HG03066 (cell line): ENCODE measurements at regions not wholly inside any gene's neighbourhood (a gene's known extent, or its start where the extent isn't known, plus 50 kb on each side); places are given as distances from the start of the nearest gene placed in this dataset.

ENCODE experiments used
- ATAC-seq: cut with Tn5 transposase; IDR thresholded peaks from one replicate; pipeline ENCODE4 v1.9.1; 2021; ENCODE audit warnings: low read depth; ENCODE audit not compliant: unreplicated experiment

DNA sequence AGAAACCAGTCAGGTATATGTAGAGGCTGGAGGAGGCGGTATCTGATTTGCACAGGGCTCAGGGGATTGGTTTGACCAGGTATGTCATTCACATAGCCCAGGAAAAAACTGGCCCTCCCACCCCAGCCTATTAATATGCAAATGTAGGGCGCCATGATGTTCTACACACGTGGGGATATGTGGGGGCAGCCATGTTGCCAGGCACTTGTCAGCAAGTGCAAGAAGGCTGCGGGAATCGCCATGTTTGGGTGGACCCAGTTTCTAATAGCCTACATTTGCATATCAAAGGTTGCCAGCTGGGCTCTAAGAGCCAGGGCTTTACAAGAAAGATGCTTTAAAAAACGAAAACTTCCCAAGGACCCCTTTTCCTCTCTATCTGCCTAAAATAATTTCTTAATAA lies 335.1 kb downstream of the SMARCA1 start:
- ATAC-seq = no peak

DNA sequence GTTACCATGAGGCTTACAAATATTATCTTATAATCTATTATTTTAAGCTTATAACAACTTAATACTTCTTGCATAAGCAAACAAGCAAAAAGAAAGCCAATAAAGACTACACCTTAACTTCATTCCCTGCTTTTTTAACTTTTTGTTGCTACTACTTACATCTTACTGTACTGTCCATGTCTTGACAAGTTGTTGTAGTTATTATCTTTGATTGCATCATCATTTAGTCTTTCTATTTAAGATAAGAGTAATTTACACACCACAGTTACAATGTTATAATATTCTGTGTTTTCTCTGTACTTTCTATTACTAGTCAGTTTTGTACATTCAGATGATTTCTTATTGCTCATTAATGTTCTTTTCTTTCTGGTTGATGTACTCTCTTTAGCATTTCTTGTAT lies 346.6 kb downstream of the SMARCA1 start:
- ATAC-seq = no peak

DNA sequence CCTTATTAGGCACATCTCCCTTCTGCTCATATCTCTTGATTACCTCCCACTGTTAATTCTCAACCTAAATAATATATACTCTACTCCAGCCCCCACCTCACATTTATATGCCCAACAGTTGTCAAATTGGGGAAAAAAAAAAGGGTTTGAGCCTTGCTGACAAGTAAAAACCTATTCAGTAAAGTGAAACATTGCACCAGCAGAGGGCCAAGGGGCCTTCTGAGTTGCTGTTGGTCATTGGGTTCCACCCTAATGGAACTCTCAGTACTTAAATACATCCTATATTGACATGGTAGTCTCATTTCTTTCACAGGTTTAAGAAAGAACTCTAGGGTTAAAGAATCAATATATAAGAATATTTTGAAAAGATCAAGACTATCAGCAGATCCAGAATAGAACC lies 362.2 kb downstream of the SMARCA1 start:
- ATAC-seq = no peak

GRCh38 chrX:129158505-129158904 lies 364.8 kb downstream of the SMARCA1 start:
- ATAC-seq = no peak

- no peak for ATAC-seq
Measured at GRCh38 chrX:129145840-129146272, 377.4 kb downstream of the SMARCA1 start.

DNA sequence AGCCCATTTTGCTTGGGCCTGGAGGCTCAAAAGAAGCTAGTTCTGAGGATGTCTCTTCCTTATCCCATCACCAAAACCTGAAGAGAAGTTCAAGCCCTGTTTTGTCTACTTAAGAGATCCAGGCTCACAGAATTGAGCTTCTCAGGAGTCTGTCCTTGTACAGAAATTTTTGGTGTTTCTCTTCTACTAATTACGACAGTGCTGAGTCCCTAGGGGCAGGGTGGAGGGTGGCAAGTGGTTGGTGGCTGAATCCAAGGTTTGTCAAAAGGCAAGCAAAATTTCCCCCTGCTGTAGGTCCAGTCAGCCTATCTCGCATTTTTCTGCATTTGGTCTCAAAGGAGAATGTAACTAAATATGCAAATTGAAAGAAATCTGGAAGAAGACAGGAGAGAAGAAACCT lies 377.9 kb downstream of the SMARCA1 start:
- no peak for ATAC-seq

DNA sequence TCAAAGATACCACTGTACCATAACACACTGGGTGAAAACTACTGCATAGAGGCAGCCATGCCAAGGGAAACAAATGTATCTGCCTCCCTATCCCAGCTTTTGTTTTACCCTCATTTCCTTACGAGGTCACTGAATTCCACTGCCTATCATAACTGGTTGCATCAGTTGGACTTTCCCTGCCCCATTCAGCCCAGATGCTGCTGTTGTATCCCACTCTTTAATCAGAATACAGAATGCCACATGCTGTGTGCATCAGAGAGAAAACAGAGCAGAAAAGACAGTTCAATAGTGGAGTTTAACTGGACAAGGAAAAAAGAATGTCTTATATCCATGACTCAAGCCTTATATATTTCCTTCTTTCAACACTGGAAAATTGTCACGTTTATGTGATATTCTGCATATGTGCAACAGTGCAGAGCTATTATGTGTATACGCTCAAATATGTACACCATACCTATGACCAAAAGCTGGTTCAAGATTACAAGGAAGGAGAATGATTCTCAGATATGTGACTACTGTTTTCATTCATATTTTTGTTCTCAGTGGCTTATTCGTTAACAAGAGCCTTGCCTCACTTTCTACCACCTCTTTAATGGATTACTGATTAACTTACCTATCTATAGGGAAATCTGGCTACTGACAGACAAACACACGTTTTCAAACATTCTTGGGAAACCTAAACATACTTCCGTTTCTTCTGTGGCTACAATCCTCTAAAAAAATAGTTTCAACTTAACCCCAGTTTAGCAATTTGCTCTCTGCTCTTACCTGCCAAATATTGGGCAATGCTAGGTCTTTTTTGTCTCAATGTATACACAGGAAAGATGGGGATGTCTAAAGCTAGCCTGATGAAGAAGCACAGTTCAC lies 378.9 kb downstream of the SMARCA1 start:
- no peak for ATAC-seq

- no peak for ATAC-seq
Measured at GRCh38 chrX:129139837-129140598, 383.3 kb downstream of the SMARCA1 start.

- ATAC-seq = no peak
Measured at GRCh38 chrX:129125122-129125914, 398.0 kb downstream of the SMARCA1 start.

DNA sequence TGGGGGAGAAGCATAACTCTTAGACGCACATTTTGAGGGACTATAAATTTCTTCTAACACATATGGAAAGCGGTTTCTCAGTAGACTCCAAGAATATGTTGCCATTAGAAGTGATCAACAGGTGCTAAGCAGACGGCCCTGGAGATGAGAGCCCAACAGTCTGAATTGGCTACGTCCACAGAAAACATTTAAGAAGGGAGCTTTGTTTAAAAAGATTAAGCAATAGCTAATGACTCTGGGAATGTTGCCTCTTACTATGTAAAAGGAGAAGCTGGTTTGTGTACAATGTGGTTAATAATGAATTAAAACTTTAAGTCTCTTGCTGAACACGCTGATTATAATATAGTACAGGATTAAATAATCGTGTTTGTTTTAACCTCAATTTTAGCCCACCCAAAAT lies 399.5 kb downstream of the SMARCA1 start:
- no peak for ATAC-seq

- ATAC-seq = no peak
Measured at GRCh38 chrX:129116676-129117470, 406.4 kb downstream of the SMARCA1 start.

DNA sequence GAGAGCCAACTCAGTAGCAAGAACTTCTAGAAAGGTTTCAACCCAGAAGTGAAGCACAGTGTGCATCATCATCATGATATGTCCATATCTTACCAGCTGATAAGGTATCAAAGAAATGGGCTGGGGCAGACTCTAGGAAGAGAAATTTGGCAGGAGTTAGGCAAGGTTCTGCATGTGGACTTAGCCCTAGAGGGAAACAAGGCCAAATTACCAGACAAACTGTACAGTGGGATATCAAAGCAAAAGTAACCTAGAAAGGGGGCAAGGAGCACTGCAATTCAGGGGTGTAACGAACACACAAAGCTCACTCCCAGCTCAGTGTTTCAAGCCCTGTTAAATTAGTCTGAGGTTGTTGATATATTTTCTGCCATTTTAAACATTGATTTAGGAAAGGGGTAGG lies 407.4 kb downstream of the SMARCA1 start:
- no peak for ATAC-seq

DNA sequence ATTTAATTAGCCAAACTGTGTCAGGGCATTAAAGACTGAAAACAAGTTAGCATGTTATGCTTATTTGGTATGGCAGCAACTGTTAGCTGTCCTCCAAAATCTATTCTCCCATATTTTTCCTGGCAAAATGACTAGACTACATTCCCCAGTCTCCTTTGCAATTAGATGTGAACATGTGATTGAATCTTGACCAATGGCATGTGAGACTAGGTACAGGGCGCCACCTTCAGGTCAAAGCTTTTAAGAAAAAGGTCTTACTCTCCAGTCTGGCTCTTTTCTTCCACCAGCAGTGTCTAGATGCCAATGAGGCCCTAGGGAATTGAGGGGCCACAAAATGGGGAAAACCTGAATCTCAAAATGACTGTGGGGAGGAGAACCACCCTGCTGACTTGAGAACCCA lies 408.2 kb downstream of the SMARCA1 start:
- peak; percentile 82 for ATAC-seq

- ATAC-seq = no peak
Measured at GRCh38 chrX:129111081-129111798, 412.1 kb downstream of the SMARCA1 start.

GRCh38 chrX:129108936-129109335 lies 414.4 kb downstream of the SMARCA1 start:
- no peak for ATAC-seq

- ATAC-seq = no peak
Measured at GRCh38 chrX:129099207-129099606, 424.1 kb downstream of the SMARCA1 start.

GRCh38 chrX:129097668-129098067 lies 425.6 kb downstream of the SMARCA1 start:
- ATAC-seq = no peak

DNA sequence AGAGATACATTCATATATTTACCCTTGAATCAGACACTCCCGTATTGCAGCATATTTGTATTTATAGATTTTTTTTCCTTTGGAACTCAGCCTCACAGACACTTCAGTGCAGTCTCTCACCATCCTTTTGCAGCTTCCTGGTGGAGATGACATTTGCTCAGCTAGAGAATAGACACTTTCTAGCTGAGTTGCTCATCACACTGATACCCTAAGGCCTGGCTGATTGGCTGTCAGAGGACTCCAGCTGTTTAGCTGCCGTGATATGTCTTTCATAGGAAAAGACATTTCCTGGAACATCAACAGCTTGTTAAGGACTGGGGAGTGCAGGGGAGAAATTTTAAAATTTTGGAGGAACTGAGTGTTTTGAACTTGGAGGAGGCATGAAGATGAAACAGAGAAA lies 429.6 kb downstream of the SMARCA1 start:
- no peak for ATAC-seq

GRCh38 chrX:129092757-129093156 lies 430.5 kb downstream of the SMARCA1 start:
- no peak for ATAC-seq

DNA sequence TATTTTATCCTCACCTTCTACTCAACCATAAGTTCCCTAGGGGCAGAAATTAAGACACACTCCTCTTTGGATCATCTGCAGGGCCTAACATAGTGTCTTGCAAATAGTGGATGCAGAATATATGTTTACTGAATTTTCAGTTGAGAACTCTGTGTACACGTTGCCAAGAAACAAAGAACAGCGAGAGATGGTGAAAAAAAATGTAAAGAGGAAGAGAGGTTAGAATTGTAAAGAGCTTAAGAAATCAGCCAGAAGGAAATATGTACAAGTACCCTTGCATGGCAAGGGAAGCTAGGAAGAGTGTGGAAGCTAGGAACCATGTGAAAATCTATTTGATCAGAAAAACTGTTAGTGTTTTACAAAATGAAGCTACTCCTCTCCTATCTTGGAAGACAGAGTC lies 431.0 kb downstream of the SMARCA1 start:
- no peak for ATAC-seq
